ENCODE measurements at regions not wholly inside any gene's neighbourhood (a gene's known extent, or its start where the extent isn't known, plus 50 kb on each side); places are given as distances from the start of the nearest gene placed in this dataset.

GRCh38 chr6:169378620-169379381 lies 125.2 kb upstream of the THBS2 start (continued):
- TF ChIP-seq ZNF687 (IDR thresholded peaks at IDR 0.05), result no peak
- TF ChIP-seq, protein P1, sequence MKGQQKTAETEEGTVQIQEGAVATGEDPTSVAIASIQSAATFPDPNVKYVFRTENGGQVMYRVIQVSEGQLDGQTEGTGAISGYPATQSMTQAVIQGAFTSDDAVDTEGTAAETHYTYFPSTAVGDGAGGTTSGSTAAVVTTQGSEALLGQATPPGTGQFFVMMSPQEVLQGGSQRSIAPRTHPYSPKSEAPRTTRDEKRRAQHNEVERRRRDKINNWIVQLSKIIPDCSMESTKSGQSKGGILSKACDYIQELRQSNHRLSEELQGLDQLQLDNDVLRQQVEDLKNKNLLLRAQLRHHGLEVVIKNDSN (IDR thresholded peaks at IDR 0.05; ENCODE audit: borderline replicate concordance, extremely low read length, insufficient read depth, low read depth, low read length), result no peak
- TF ChIP-seq PAX8 (IDR thresholded peaks at IDR 0.05), result no peak
- TF ChIP-seq MTA2 (IDR thresholded peaks at IDR 0.05; ENCODE audit: low read depth), result no peak

DNA sequence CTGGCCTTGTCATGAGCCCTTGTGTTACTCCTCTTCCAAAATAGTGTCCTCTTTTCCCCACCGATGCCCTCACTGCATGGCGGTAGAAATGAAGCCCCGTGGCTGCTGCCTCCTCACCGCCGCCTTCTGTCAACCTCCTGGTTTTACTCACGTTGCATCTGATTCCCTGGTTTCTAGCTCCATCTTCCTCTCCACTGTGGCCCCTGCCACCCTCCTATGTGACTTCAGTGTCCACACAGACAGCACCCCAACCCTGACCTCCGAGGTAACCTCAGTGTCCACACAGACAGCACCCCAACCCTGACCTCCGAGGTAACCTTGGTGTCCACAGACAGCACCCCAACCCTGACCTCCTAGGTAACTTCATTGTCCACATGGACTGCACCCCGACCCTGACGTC lies 122.8 kb upstream of the THBS2 start:
- Histone ChIP-seq H3K4me2 (ENCODE audit: control insufficient read depth, insufficient read depth) (no peak overlapping the region), H4K20me1 (ENCODE audit: control insufficient read depth, insufficient read depth) (no peaks in the 10 kb centered on the region), H3K9ac (ENCODE audit: control insufficient read depth, insufficient read depth, low read length) (no peak overlapping the region), H3K9me3 (replicated peaks; ENCODE audit: control insufficient read depth, insufficient read depth, low read length) (no peaks in the 10 kb centered on the region; the same call in 2 of the 3 replicates), H2AFZ (ENCODE audit: control insufficient read depth, low read depth, low read length) (no peak overlapping the region), H3K79me2 (ENCODE audit: control insufficient read depth, insufficient read depth, low read length) (no peaks in the 10 kb centered on the region), H3K4me1 (ENCODE audit: control insufficient read depth, insufficient read depth, low read length) (no peaks in the 10 kb centered on the region), H3K27ac (ENCODE audit: control insufficient read depth, insufficient read depth) (no peak overlapping the region), H3K27me3 (replicated peaks in 1 of 2; ENCODE audit: control insufficient read depth in 2 of 2, insufficient read depth in 2 of 2, low read length in 1 of 2) (no peaks in the 10 kb centered on the region), H3K36me3 (ENCODE audit: control insufficient read depth in 2 of 2, insufficient read depth in 2 of 2, low read length in 1 of 2) (no peaks in the 10 kb centered on the region), H3K4me3 (no peak overlapping the region)
- ChIA-PET RAD21 (ENCODE audit: unreplicated experiment) (no interaction called here), POLR2A (no interaction called here), SMC1A (ENCODE audit: uncharacterized antibody, unreplicated experiment) (no interaction called here), CTCF (no interaction called here)
- FAIRE-seq (no peak), ATAC-seq (no peak), DNase-seq (ENCODE audit: low read depth, low spot score) (no peak)
- in situ Hi-C loops (cut with MboI) (no loop called here), intact Hi-C loops (cut with micrococcal nuclease; ENCODE audit: unreplicated experiment) (no loop called here)
- WGBS (ENCODE audit: insufficient coverage, insufficient replicate concordance, low lambda C conversion rate, missing lambda C conversion rate), result 45% methylated on average over 10 of the region's 10 CpGs
- no TSS peak for BruUV-seq (replicated peaks)
- TF ChIP-seq ZNF24 (IDR thresholded peaks at IDR 0.05), result no peak
- TF ChIP-seq SMAD1 (IDR thresholded peaks at IDR 0.05; ENCODE audit: low read depth, partially characterized antibody), result no peak
- TF ChIP-seq BCL3 (IDR thresholded peaks at IDR 0.05; ENCODE audit: borderline replicate concordance, insufficient read depth, low read depth, low read length, poor library complexity, severe bottlenecking), result no peak
- no peak for TF ChIP-seq KAT2A (conservative IDR thresholded peaks at IDR 0.05; ENCODE audit: control insufficient read depth, low read depth, low read length)
- TF ChIP-seq KDM1A (IDR thresholded peaks at IDR 0.05; ENCODE audit: borderline replicate concordance), result no peak
- TF ChIP-seq WRNIP1 (IDR thresholded peaks at IDR 0.05; ENCODE audit: borderline replicate concordance, low read depth, low read length), result no peak
- no peak for TF ChIP-seq BMI1 (IDR thresholded peaks at IDR 0.05; ENCODE audit: borderline replicate concordance)
- no peak for TF ChIP-seq SMARCA5 (IDR thresholded peaks at IDR 0.05)
- no peak for TF ChIP-seq MEF2A (IDR thresholded peaks at IDR 0.05; ENCODE audit: insufficient read depth, low read depth, low read length)
- no peak for TF ChIP-seq PML (IDR thresholded peaks at IDR 0.05; ENCODE audit: low read length)
- TF ChIP-seq HSF1 (IDR thresholded peaks at IDR 0.05; ENCODE audit: low read depth, low read length), result no peak
- no peak for TF ChIP-seq CBX3 (IDR thresholded peaks at IDR 0.05; ENCODE audit: borderline replicate concordance, low read depth)
